ENCODE measurements at regions not wholly inside any gene's neighbourhood (a gene's known extent, or its start where the extent isn't known, plus 50 kb on each side); places are given as distances from the start of the nearest gene placed in this dataset.
"Not testable (repeated sequence)": the region's sequence is repeated elsewhere in the genome, so short reads cannot be mapped to it uniquely, and the experiment has no call there.

DNA sequence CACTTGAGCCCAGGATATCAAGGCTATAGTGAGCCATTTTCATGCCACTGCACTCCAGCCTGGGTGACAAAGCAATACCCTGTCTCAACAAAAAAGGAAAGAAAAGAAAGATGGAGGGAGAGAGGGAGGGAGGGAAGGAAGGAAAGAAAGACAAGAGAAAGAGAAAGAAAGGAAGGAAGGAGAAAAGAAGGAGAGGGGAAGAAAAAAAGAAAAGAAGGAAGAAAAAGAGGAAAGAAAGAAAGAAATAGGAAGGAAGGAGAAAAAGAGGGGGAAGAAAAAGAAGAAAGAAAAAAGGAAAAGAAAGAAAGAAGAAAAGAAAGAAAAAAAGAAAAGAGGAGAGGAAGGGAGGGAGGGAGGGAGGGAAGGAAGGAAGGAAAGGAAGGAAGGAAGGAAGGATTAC, 321.5 kb upstream of the CNTNAP2 start:
- Histone ChIP-seq H3K4me3 (ENCODE audit: low read depth, low read length, poor library complexity, severe bottlenecking) (no peak overlapping the region), H3K4me2 (ENCODE audit: low read length) (no peak overlapping the region), H3K9me3 (ENCODE audit: low read length) (no peaks in the 10 kb centered on the region), H3K9me2 (ENCODE audit: insufficient read depth, low read length) (no peaks in the 10 kb centered on the region), H2AFZ (ENCODE audit: low read length) (no peak overlapping the region), H3K36me3 (ENCODE audit: insufficient read depth, low read length) (no peaks in the 10 kb centered on the region), H4K20me1 (ENCODE audit: insufficient read depth, low read length) (no peaks in the 10 kb centered on the region), H3K4me1 (ENCODE audit: insufficient read depth, low read length, poor library complexity, severe bottlenecking) (no peaks in the 10 kb centered on the region), H3K27ac (ENCODE audit: low read depth, low read length, poor library complexity, severe bottlenecking) (no peak overlapping the region), H3K79me2 (ENCODE audit: insufficient read depth, low read depth, low read length) (no peaks in the 10 kb centered on the region)
- intact Hi-C loops (cut with micrococcal nuclease; ENCODE audit: unreplicated experiment), result no loop called here
- no TSS peak for BruUV-seq (replicated peaks)
- no peak for DNase-seq (ENCODE audit: low spot score)
- CTCF ChIA-PET (ENCODE audit: unreplicated experiment), result no interaction called here
- no peak for TF ChIP-seq EZH2phosphoT487 (IDR thresholded peaks at IDR 0.05; ENCODE audit: borderline replicate concordance, low read depth, low read length)
- TF ChIP-seq CTCF (conservative IDR thresholded peaks at IDR 0.05; ENCODE audit: low read length), result no peak
- POLR2A ChIA-PET, result interaction anchor here (0.6 to 1.0 kb wide), 3 partner anchors 15 to 144 kb away, joined by 3 read pairs; no protein-coding TSS in a partner anchor

DNA sequence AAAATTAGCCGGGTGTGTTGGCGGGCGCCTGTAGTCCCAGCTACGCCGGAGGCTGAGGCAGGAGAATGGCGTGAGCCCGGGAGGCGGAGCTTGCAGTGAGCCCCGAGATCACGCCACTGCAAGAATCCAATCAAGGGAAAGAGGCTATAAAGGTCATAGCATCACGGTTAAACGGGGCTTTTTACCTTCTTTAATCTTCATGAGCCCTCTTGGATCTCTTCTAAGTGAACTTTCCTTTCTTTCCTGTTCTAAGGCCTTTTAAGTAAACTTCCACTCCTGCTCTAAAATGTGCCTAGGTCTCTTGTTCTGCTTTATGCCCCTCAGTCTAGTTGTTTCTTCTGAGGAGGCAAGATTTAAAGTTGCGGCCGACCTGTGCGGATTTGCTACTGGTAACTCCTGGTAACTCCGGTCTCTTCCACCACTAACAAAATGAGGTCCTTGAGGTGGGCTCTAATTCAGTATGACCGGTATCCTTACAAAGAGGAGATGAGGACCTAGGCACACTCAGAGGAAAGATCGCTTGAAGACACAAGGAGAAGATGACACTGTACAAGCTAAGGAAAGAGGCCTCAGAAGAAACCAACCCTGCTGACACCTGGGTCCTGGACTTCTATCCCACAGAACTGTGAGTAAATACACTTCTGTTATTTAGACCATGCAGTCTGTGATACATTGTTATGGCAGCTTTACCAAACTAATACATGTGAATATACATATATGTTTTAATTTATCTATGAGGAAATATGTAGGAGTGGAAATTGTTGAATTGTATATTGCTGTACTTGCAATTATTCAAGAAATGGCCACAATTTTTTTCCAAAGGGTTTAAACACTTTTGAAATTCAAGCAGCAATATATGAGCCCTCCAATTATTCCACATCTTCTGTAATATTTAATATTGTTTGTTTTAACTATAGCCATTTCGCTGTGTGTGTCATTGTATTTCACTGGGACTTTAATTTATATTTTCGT, 331.5 kb upstream of the CNTNAP2 start:
- H3K9me3 ChIP-seq (ENCODE audit: low read length), result no peaks in the 10 kb centered on the region
- H3K4me2 ChIP-seq (ENCODE audit: low read length), result no peak overlapping the region
- H3K4me1 ChIP-seq (ENCODE audit: insufficient read depth, low read length, poor library complexity, severe bottlenecking), result no peaks in the 10 kb centered on the region
- no peaks in the 10 kb centered on the region for H3K79me2 ChIP-seq (ENCODE audit: insufficient read depth, low read depth, low read length)
- no peak for TF ChIP-seq CTCF (conservative IDR thresholded peaks at IDR 0.05; ENCODE audit: low read length)
- no peak for TF ChIP-seq EZH2phosphoT487 (IDR thresholded peaks at IDR 0.05; ENCODE audit: borderline replicate concordance, low read depth, low read length)
- no peak for DNase-seq (ENCODE audit: low spot score)
- no peak overlapping the region for H2AFZ ChIP-seq (ENCODE audit: low read length)
- H3K36me3 ChIP-seq (ENCODE audit: insufficient read depth, low read length), result no peaks in the 10 kb centered on the region
- H3K4me3 ChIP-seq (ENCODE audit: low read depth, low read length, poor library complexity, severe bottlenecking), result no peak overlapping the region
- no peaks in the 10 kb centered on the region for H3K9me2 ChIP-seq (ENCODE audit: insufficient read depth, low read length)
- ChIA-PET POLR2A (no interaction called here), CTCF (ENCODE audit: unreplicated experiment) (no interaction called here)
- H3K27ac ChIP-seq (ENCODE audit: low read depth, low read length, poor library complexity, severe bottlenecking), result no peak overlapping the region
- H4K20me1 ChIP-seq (ENCODE audit: insufficient read depth, low read length), result no peaks in the 10 kb centered on the region
- intact Hi-C loops (cut with micrococcal nuclease; ENCODE audit: unreplicated experiment), result no loop called here
- no TSS peak for BruUV-seq (replicated peaks)

- H3K27ac ChIP-seq (ENCODE audit: low read depth, low read length, poor library complexity, severe bottlenecking); H3K9me2 ChIP-seq (ENCODE audit: insufficient read depth, low read length); H3K9me3 ChIP-seq (ENCODE audit: low read length); H3K79me2 ChIP-seq (ENCODE audit: insufficient read depth, low read depth, low read length); H3K36me3 ChIP-seq (ENCODE audit: insufficient read depth, low read length); H4K20me1 ChIP-seq (ENCODE audit: insufficient read depth, low read length); H3K4me3 ChIP-seq (ENCODE audit: low read depth, low read length, poor library complexity, severe bottlenecking); DNase-seq (ENCODE audit: low spot score); H2AFZ ChIP-seq (ENCODE audit: low read length); H3K4me2 ChIP-seq (ENCODE audit: low read length); intact Hi-C loops (cut with micrococcal nuclease; ENCODE audit: unreplicated experiment); H3K4me1 ChIP-seq (ENCODE audit: insufficient read depth, low read length, poor library complexity, severe bottlenecking); CTCF ChIA-PET (ENCODE audit: unreplicated experiment); BruUV-seq (replicated peaks): not testable (repeated sequence)
- POLR2A ChIA-PET, result interaction anchor here (1.2 kb wide), 1 partner anchor 27 kb away, joined by 3 read pairs; no protein-coding TSS in a partner anchor
Observed at GRCh38 chr7:145781388-145781787, 335.2 kb upstream of the CNTNAP2 start.

Measured in OCI-LY7 (cell line).